Endothelial cell of umbilical vein (primary cell): ENCODE measurements at regions not wholly inside any gene's neighbourhood (a gene's known extent, or its start where the extent isn't known, plus 50 kb on each side); places are given as distances from the start of the nearest gene placed in this dataset.

Experiments
- BruUV-seq: library from RNA; stranded (reverse); fragments of 400-500 nt; replicated peaks from 2 replicates; lab custom pipeline; 2021; lab: Mats Ljungman, UMichigan
- CTCF ChIA-PET: fragments of 300-600, 350-600 bp; sonication (Branson Sonifier 250); formaldehyde crosslinking; loops from one replicate; lab custom pipeline; 2021; ENCODE audit warnings: antibody characterized with exemption, inconsistent platforms; lab: Charles Lee
- POLR2A ChIA-PET: fragments of 300-600, 350-600 bp; sonication (Branson Sonifier 250); formaldehyde crosslinking; loops from one replicate; lab custom pipeline; 2021; ENCODE audit warnings: antibody characterized with exemption, inconsistent platforms; lab: Charles Lee
- DNase-seq: peaks from one replicate; pipeline ENCODE4 v3.0.0-alpha.2; 2011; ENCODE audit warnings: low read depth, low spot score
- FAIRE-seq: peaks from 2 replicates; lab custom pipeline; 2011; peaks lifted over from hg19 to GRCh38; lab: Jason Lieb, UNC
- H2AFZ ChIP-seq: 2 replicates; pipeline ENCODE4 v1.6.0; 2012; ENCODE audit warnings: low read depth, low read length, control low read depth, inconsistent platforms
- H3K27ac ChIP-seq: 2 replicates; pipeline ENCODE4 v1.5.1; 2011; ENCODE audit warnings: low read depth, mild to moderate bottlenecking, control low read depth, low read length, moderate library complexity; ENCODE audit not compliant: insufficient read depth
- H3K27me3 ChIP-seq, 2 experiments: 2 replicates each; pipeline versions ENCODE4 v1.6.0 to v1.6.1; 2011; ENCODE audit warnings: low read length in 2 of 2, mixed read lengths in 1 of 2; ENCODE audit not compliant: control insufficient read depth in 2 of 2, insufficient read depth in 2 of 2
- H3K36me3 ChIP-seq, 2 experiments: 2 replicates in 1 of 2; 3 replicates in 1 of 2; pipeline ENCODE4 v1.5.1; 2011; ENCODE audit warnings: low read length in 2 of 2, mild to moderate bottlenecking in 1 of 2, moderate library complexity in 1 of 2; ENCODE audit not compliant: control insufficient read depth in 2 of 2, insufficient read depth in 2 of 2; ENCODE audit errors: extremely low read depth in 1 of 2
- H3K4me1 ChIP-seq: 3 replicates; pipeline ENCODE4 v1.5.1; 2011; ENCODE audit warnings: mild to moderate bottlenecking, low read length; ENCODE audit not compliant: control insufficient read depth, insufficient read depth; ENCODE audit errors: extremely low read depth
- H3K4me2 ChIP-seq: 2 replicates; pipeline ENCODE4 v1.6.1; 2011; ENCODE audit warnings: low read length, control low read depth, mixed read lengths; ENCODE audit not compliant: insufficient read depth
- H3K4me3 ChIP-seq, 3 experiments: fragments of 200-600 bp in 1 of 3; sonication (generic), shearing (Covaris generic) in 1 of 3; replicated peaks in 1 of 3; 2 replicates each; pipeline ENCODE4 v1.5.1; 2011 to 2016; ENCODE audit warnings: control low read depth in 3 of 3, low read length in 3 of 3, mild to moderate bottlenecking in 2 of 3, inconsistent platforms in 1 of 3, low read depth in 1 of 3, moderate library complexity in 1 of 3; ENCODE audit not compliant: insufficient read depth in 1 of 3
- H3K79me2 ChIP-seq: 2 replicates; pipeline ENCODE4 v1.6.0; 2012; ENCODE audit warnings: low read length, inconsistent platforms; ENCODE audit not compliant: control insufficient read depth, insufficient read depth
- H3K9ac ChIP-seq: replicated peaks from 2 replicates; pipeline ENCODE3; 2011; ENCODE audit warnings: low read length, control low read depth; ENCODE audit not compliant: insufficient read depth; ENCODE audit errors: extremely low read depth
- H3K9me1 ChIP-seq: replicated peaks from 3 replicates; pipeline ENCODE4 v1.6.0; 2011; ENCODE audit warnings: mild to moderate bottlenecking, low read length; ENCODE audit not compliant: control insufficient read depth, insufficient read depth; ENCODE audit errors: extremely low read depth
- H3K9me3 ChIP-seq: replicated peaks from 2 replicates; pipeline ENCODE4 v1.5.1; 2012; ENCODE audit warnings: low read length, inconsistent platforms; ENCODE audit not compliant: control insufficient read depth, insufficient read depth
- H4K20me1 ChIP-seq: replicated peaks from 2 replicates; pipeline ENCODE3; 2011; ENCODE audit warnings: mild to moderate bottlenecking, low read length; ENCODE audit not compliant: control insufficient read depth, insufficient read depth; ENCODE audit errors: extremely low read depth
- EZH2 ChIP-seq: IDR thresholded peaks from 2 replicates; pipeline ENCODE4 v1.6.1; 2012; ENCODE audit warnings: borderline replicate concordance, low read depth, mild to moderate bottlenecking, moderate library complexity, low read length, inconsistent platforms; ENCODE audit not compliant: severe bottlenecking
- FOS ChIP-seq: IDR thresholded peaks from 2 replicates; pipeline ENCODE4 v1.6.1; 2011; ENCODE audit warnings: mild to moderate bottlenecking, low read length, moderate library complexity, borderline replicate concordance; ENCODE audit not compliant: insufficient read depth
- GATA2 ChIP-seq: IDR thresholded peaks from 2 replicates; pipeline ENCODE4 v1.7.0; 2011; ENCODE audit warnings: low read depth, mild to moderate bottlenecking, moderate library complexity, mixed read lengths, low read length; ENCODE audit not compliant: insufficient read length, insufficient read depth
- JUN ChIP-seq: IDR thresholded peaks from 2 replicates; pipeline ENCODE4 v1.6.1; 2011; ENCODE audit warnings: borderline replicate concordance, low read depth; ENCODE audit not compliant: insufficient read length, insufficient read depth
- MYC ChIP-seq: IDR thresholded peaks from one replicate; pipeline ENCODE4 v1.6.1; 2011; ENCODE audit warnings: mild to moderate bottlenecking, low read depth, low read length
- POLR2A ChIP-seq: IDR thresholded peaks from 2 replicates; pipeline ENCODE4 v1.6.1; 2012; ENCODE audit warnings: low read depth, mild to moderate bottlenecking, control low read depth, low read length
- POLR2AphosphoS5 ChIP-seq: IDR thresholded peaks from 2 replicates; pipeline ENCODE4 v1.6.1; 2012; ENCODE audit warnings: low read depth, mild to moderate bottlenecking, control low read depth, low read length, moderate library complexity; ENCODE audit not compliant: insufficient read depth
- dilution Hi-C: fragments of 300-500 bp; cut with MboI; formaldehyde crosslinking; loops from one replicate; pipeline ENCODE4 v1.15.0; 2019; ENCODE audit warnings: low sequenced_read_pairs; ENCODE audit not compliant: extremely low pct_ligation_motif_present
- intact Hi-C: fragments of 100-400 bp; cut with micrococcal nuclease; formaldehyde crosslinking; loops from one replicate; pipeline ENCODE4 v1.10.0; 2022
- TF ChIP-seq, protein P1 (sequence below), 2 donors: IDR thresholded peaks; 1 replicate in 1 of 2; 2 replicates in 1 of 2; pipeline ENCODE4 v1.5.1; 2011; ENCODE audit warnings: low read length in 2 of 2, mild to moderate bottlenecking in 2 of 2, moderate library complexity in 2 of 2, control low read depth in 1 of 2, inconsistent platforms in 1 of 2, low read depth in 1 of 2; ENCODE audit not compliant: insufficient read depth in 1 of 2; ENCODE audit errors: extremely low read depth in 1 of 2
- TF ChIP-seq, protein P2 (sequence below): IDR thresholded peaks from 2 replicates; pipeline ENCODE4 v1.6.1; 2011; ENCODE audit not compliant: insufficient read depth, insufficient read length

DNA sequence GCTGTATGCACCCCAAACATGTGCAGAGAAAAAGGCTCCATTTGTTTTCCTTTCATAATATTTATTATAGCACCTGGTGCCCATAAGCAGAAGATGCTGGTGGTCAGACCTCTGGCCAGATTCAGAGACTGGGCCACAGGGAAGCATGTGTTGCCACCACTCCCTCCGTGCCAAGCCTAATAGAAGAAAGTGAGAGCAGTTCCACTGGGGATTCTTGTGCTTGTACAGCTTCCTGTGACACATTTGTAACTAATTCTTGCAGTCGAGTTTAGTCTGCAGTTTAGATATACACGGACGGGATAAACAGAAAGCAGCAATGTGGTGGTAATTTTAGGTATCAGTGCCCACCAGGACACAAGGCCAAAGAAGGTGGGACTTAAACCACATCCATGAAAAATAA lies 135.4 kb upstream of the PIEZO2 start:
- Histone ChIP-seq H3K36me3 (no peaks in the 10 kb centered on the region), H3K4me1 (no peaks in the 10 kb centered on the region), H3K4me3 (no peak overlapping the region), H3K9ac (no peak overlapping the region), H3K9me3 (no peaks in the 10 kb centered on the region), H3K9me1 (no peaks in the 10 kb centered on the region), H3K4me2 (no peak overlapping the region), H3K79me2 (no peaks in the 10 kb centered on the region), H3K27me3 (no peaks in the 10 kb centered on the region), H4K20me1 (no peaks in the 10 kb centered on the region), H3K27ac (no peak overlapping the region), H2AFZ (no peak overlapping the region)
- dilution Hi-C loops: no loop called here
- ChIA-PET CTCF (no interaction called here), POLR2A (no interaction called here)
- intact Hi-C loops: no loop called here
- TF ChIP-seq JUN: no peak
- no peak for TF ChIP-seq MYC
- DNase-seq (no peak), FAIRE-seq (no peak)
- BruUV-seq: no TSS peak

DNA sequence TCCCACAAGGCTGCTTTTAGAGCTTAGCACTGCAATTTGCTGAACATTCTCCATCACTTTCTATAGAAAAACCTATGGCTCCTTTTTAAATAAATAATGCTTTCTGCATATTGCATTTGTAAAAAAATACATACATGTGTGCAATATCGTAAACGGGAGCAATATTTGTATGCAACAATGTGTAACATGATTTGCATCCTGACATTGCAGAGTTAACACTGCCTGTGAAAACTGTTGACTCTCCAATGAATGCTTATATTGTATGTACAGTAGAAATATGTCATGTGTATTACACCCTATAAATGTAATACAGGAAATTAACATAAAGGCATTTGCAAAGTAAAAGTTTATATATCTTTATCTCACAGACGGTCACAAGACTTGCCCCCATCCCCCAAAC lies 135.0 kb upstream of the PIEZO2 start:
- H3K4me2 ChIP-seq: no peak overlapping the region
- intact Hi-C loops (no loop called here), dilution Hi-C loops (no loop called here)
- no peaks in the 10 kb centered on the region for H3K79me2 ChIP-seq
- H3K27ac ChIP-seq: no peak overlapping the region
- no peak overlapping the region for H2AFZ ChIP-seq
- ChIA-PET CTCF (interaction anchor here (1.5 kb wide), 1 partner anchor 269 kb away, joined by 3 read pairs; no protein-coding TSS in a partner anchor), POLR2A (no interaction called here)
- TF ChIP-seq POLR2A (no peak), FOS (no peak), POLR2AphosphoS5 (no peak), JUN (no peak), GATA2 (no peak), MYC (no peak), EZH2 (no peak)
- TF ChIP-seq, protein P1, sequence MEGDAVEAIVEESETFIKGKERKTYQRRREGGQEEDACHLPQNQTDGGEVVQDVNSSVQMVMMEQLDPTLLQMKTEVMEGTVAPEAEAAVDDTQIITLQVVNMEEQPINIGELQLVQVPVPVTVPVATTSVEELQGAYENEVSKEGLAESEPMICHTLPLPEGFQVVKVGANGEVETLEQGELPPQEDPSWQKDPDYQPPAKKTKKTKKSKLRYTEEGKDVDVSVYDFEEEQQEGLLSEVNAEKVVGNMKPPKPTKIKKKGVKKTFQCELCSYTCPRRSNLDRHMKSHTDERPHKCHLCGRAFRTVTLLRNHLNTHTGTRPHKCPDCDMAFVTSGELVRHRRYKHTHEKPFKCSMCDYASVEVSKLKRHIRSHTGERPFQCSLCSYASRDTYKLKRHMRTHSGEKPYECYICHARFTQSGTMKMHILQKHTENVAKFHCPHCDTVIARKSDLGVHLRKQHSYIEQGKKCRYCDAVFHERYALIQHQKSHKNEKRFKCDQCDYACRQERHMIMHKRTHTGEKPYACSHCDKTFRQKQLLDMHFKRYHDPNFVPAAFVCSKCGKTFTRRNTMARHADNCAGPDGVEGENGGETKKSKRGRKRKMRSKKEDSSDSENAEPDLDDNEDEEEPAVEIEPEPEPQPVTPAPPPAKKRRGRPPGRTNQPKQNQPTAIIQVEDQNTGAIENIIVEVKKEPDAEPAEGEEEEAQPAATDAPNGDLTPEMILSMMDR (IDR thresholded peaks at IDR 0.05; ENCODE audit: extremely low read depth in 1 of 2, insufficient read depth in 1 of 2, low read depth in 1 of 2, low read length in 2 of 2): no peak
- TF ChIP-seq, protein P2, sequence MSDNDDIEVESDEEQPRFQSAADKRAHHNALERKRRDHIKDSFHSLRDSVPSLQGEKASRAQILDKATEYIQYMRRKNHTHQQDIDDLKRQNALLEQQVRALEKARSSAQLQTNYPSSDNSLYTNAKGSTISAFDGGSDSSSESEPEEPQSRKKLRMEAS: no peak
- H3K9me3 ChIP-seq: no peaks in the 10 kb centered on the region
- no peaks in the 10 kb centered on the region for H3K4me1 ChIP-seq
- H3K4me3 ChIP-seq: no peak overlapping the region
- H3K9me1 ChIP-seq: no peaks in the 10 kb centered on the region
- BruUV-seq: no TSS peak
- no peaks in the 10 kb centered on the region for H4K20me1 ChIP-seq
- H3K36me3 ChIP-seq: no peaks in the 10 kb centered on the region
- H3K9ac ChIP-seq: no peak overlapping the region
- FAIRE-seq (no peak), DNase-seq (no peak)
- no peaks in the 10 kb centered on the region for H3K27me3 ChIP-seq
